A549 (cell line): ENCODE measurements at regions not wholly inside any gene's neighbourhood (a gene's known extent, or its start where the extent isn't known, plus 50 kb on each side); places are given as distances from the start of the nearest gene placed in this dataset.

Experiments
- ATAC-seq, 2 experiments: fragments of 200-7000 bp in 1 of 2; fragments of >200 bp in 1 of 2; cut with Nextera tagmentation in 1 of 2; cut with Tn5 transposase in 1 of 2; 3 replicates each; pipeline versions ENCODE4 v1.8.0 to v1.9.1; 2018 to 2020; ENCODE audit warnings: mild to moderate bottlenecking in 1 of 2, moderate library complexity in 1 of 2
- CTCF ChIA-PET: fragments of 300-600 bp; sonication (Branson Sonifier 250); formaldehyde crosslinking; extraction: SDS; loops from one replicate; lab custom pipeline; 2021; ENCODE audit warnings: antibody characterized with exemption, inconsistent platforms; lab: Yijun Ruan, JAX
- POLR2A ChIA-PET: fragments of 350-600 bp; formaldehyde crosslinking; extraction: SDS; loops from one replicate; lab custom pipeline; 2021; ENCODE audit warnings: antibody characterized with exemption, inconsistent platforms; lab: Yijun Ruan, JAX
- DNase-seq, 2 experiments: peaks; one replicate each; pipeline versions ENCODE4 v3.0.0 to v3.0.0-alpha.2; 2011 to 2016; ENCODE audit warnings: low read depth in 1 of 2, low spot score in 1 of 2
- FAIRE-seq: peaks from 2 replicates; lab custom pipeline; 2011; peaks lifted over from hg19 to GRCh38; lab: Jason Lieb, UNC
- H3K27ac ChIP-seq, 2 experiments: fragments of >200 bp; sonication (Bioruptor Twin); formaldehyde crosslinking; 3 replicates each; pipeline ENCODE4 v1.5.1; 2016 to 2017
- H3K4me1 ChIP-seq: fragments of >200 bp; sonication (Bioruptor Twin); formaldehyde crosslinking; 3 replicates; pipeline ENCODE4 v1.6.1; 2016
- H3K4me2 ChIP-seq: fragments of >200 bp; sonication (Bioruptor Twin); formaldehyde crosslinking; 3 replicates; pipeline ENCODE4 v1.6.1; 2016
- H3K4me3 ChIP-seq: fragments of >200 bp; sonication (Bioruptor Twin); formaldehyde crosslinking; 3 replicates; pipeline ENCODE4 v1.5.1; 2016
- H3K9me3 ChIP-seq: fragments of >200 bp; sonication (Bioruptor Twin); formaldehyde crosslinking; 3 replicates; pipeline ENCODE4 v1.6.1; 2016
- ATOH8 ChIP-seq: fragments of 250-450 bp; sonication (Bioruptor Pico); IDR thresholded peaks from 2 replicates; pipeline ENCODE4 v1.5.0; 2020; ENCODE audit warnings: low read depth, mild to moderate bottlenecking, moderate library complexity
- BHLHE40 ChIP-seq: IDR thresholded peaks from 2 replicates; pipeline ENCODE4 v1.6.1; 2012; ENCODE audit warnings: low read depth, low read length, inconsistent platforms
- CHD4 ChIP-seq: fragments of 200-600 bp; sonication (generic); IDR thresholded peaks from 2 replicates; pipeline ENCODE4 v1.6.1; 2016; ENCODE audit warnings: antibody characterized with exemption, mild to moderate bottlenecking, borderline replicate concordance
- EHMT2 ChIP-seq: fragments of 200-600 bp; sonication (generic); IDR thresholded peaks from 2 replicates; pipeline ENCODE4 v1.6.1; 2016; ENCODE audit warnings: antibody characterized with exemption, low read depth, mild to moderate bottlenecking, moderate library complexity
- ESRRA ChIP-seq: fragments of 150-350 bp; IDR thresholded peaks from 2 replicates; pipeline ENCODE4 v1.6.1; 2014; ENCODE audit warnings: mild to moderate bottlenecking, low read length, borderline replicate concordance
- FOSL2 ChIP-seq, 2 experiments: fragments of 450-650 bp in 1 of 2; fragments of >200 bp in 1 of 2; sonication (Bioruptor Twin) in 1 of 2; formaldehyde crosslinking; IDR thresholded peaks; 2 replicates each; pipeline versions ENCODE4 v1.5.0 to v1.6.1; 2016 to 2020; ENCODE audit warnings: mild to moderate bottlenecking in 1 of 2, moderate library complexity in 1 of 2
- GATA3 ChIP-seq: IDR thresholded peaks from 2 replicates; pipeline ENCODE4 v1.6.1; 2012; ENCODE audit warnings: borderline replicate concordance
- HDAC2 ChIP-seq: fragments of 200-600 bp; sonication (generic); IDR thresholded peaks from 2 replicates; pipeline ENCODE4 v1.6.1; 2016
- HEYL ChIP-seq: fragments of 250-450 bp; sonication (Bioruptor Pico); IDR thresholded peaks from 2 replicates; pipeline ENCODE4 v1.8.0; 2021; ENCODE audit warnings: mild to moderate bottlenecking, moderate library complexity
- HOXA7 ChIP-seq: fragments of 250-450 bp; sonication (Bioruptor Pico); IDR thresholded peaks from 2 replicates; pipeline ENCODE4 v1.5.0; 2020; ENCODE audit warnings: mild to moderate bottlenecking, moderate library complexity
- HOXB13 ChIP-seq: fragments of 250-450 bp; sonication (Bioruptor Pico); IDR thresholded peaks from 2 replicates; pipeline ENCODE4 v1.5.0; 2020; ENCODE audit warnings: low read depth, mild to moderate bottlenecking, moderate library complexity
- JUNB ChIP-seq: fragments of >200 bp; sonication (Bioruptor Twin); formaldehyde crosslinking; IDR thresholded peaks from 2 replicates; pipeline ENCODE4 v1.6.1; 2016
- MAX ChIP-seq: IDR thresholded peaks from 2 replicates; pipeline ENCODE4 v1.6.1; 2012
- MYC ChIP-seq: IDR thresholded peaks from 2 replicates; pipeline ENCODE4 v1.6.1; 2012; ENCODE audit warnings: mild to moderate bottlenecking, inconsistent platforms, low read length, improper control_type of control experiment, borderline replicate concordance
- NPAS2 ChIP-seq: fragments of 250-450 bp; sonication (Bioruptor Pico); IDR thresholded peaks from 2 replicates; pipeline ENCODE4 v1.8.0; 2022; ENCODE audit warnings: mild to moderate bottlenecking, moderate library complexity, borderline replicate concordance
- NR3C1 ChIP-seq: fragments of >200 bp; sonication (Bioruptor Twin); formaldehyde crosslinking; IDR thresholded peaks from 3 replicates; pipeline ENCODE4 v1.6.1; 2017
- PHF8 ChIP-seq: fragments of 200-600 bp; sonication (generic); IDR thresholded peaks from 2 replicates; pipeline ENCODE4 v1.6.1; 2016; ENCODE audit warnings: low read depth, mild to moderate bottlenecking, antibody characterized with exemption, moderate library complexity, borderline replicate concordance
- POLR2AphosphoS2 ChIP-seq: conservative IDR thresholded peaks from 2 replicates; pipeline ENCODE4 v1.6.1; 2012; ENCODE audit warnings: low read length, improper control_type of control experiment, inconsistent platforms
- SREBF2 ChIP-seq: fragments of 450-650 bp; IDR thresholded peaks from 2 replicates; pipeline ENCODE4 v1.6.1; 2014; ENCODE audit warnings: mild to moderate bottlenecking, moderate library complexity
- TP53 ChIP-seq: fragments of 250-450 bp; sonication (Bioruptor Pico); IDR thresholded peaks from 2 replicates; pipeline ENCODE4 v1.5.0; 2021; ENCODE audit warnings: mild to moderate bottlenecking, moderate library complexity
- ZNF302 ChIP-seq: fragments of 250-450 bp; sonication (Bioruptor Pico); IDR thresholded peaks from 2 replicates; pipeline ENCODE4 v1.9.0; 2021; ENCODE audit warnings: inconsistent platforms, mild to moderate bottlenecking, moderate library complexity
- WGBS: methylation state at CpG from one replicate; pipeline ENCODE4 v1.1.6; 2017; ENCODE audit errors: missing lambda C conversion rate; 5-methylcytosine and 5-hydroxymethylcytosine counted together
- TF ChIP-seq, protein P1 (sequence below): fragments of 250-450 bp; sonication (Bioruptor Pico); IDR thresholded peaks from 2 replicates; pipeline ENCODE4 v1.5.0; 2021; ENCODE audit warnings: mild to moderate bottlenecking, moderate library complexity, borderline replicate concordance
- TF ChIP-seq, protein P2 (sequence below): fragments of 150-350 bp; IDR thresholded peaks from 2 replicates; pipeline ENCODE4 v1.6.1; 2014; ENCODE audit warnings: low read depth, mild to moderate bottlenecking, low read length

DNA sequence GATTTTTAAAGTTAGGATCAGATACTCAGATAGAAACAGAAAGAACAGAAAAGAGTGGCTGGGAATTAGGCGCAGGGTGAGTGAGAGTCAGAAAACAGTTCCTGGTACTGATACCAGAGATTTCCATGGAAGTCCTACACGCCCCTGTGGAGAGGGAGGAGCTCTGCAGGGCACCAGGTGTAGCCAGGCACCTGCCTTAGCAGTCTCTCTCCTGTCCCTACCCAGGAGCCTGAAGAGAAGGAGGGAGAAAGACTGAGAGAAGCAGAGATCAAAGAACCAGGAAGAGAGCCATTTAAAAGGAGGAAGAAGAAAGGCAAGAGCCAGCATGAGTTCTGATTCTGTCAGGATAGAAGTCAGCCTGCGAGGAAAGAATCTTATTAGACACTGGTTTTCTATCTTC lies 65.0 kb downstream of the CBLN1 start:
- no peak overlapping the region for H3K27ac ChIP-seq
- H3K9me3 ChIP-seq, result no peaks in the 10 kb centered on the region
- no peaks in the 10 kb centered on the region for H3K4me1 ChIP-seq
- no peak for DNase-seq
- TF ChIP-seq ATOH8 (CRISPR knock-in tag), result no peak
- no peak for TF ChIP-seq MYC
- TF ChIP-seq MAX, result no peak
- TF ChIP-seq HDAC2, result no peak
- TF ChIP-seq BHLHE40, result no peak
- no peak for TF ChIP-seq HOXA7 (CRISPR knock-in tag)
- no peak for TF ChIP-seq NR3C1
- no peak for TF ChIP-seq CHD4
- TF ChIP-seq HOXB13 (CRISPR knock-in tag), result no peak
- TF ChIP-seq FOSL2 (IDR thresholded peaks at IDR 0.05), result no peak
- TF ChIP-seq FOSL2 (CRISPR knock-in tag; IDR thresholded peaks at IDR 0.05), result no peak
- no peak for TF ChIP-seq SREBF2
- TF ChIP-seq ZNF302 (CRISPR knock-in tag), result no peak
- TF ChIP-seq, all 56 proteins: peak for 0
- H3K4me3 ChIP-seq, result no peak overlapping the region
- CTCF ChIA-PET, result no interaction called here
- FAIRE-seq (no peak), ATAC-seq (no peak)
- WGBS, result 7% methylated on average over 3 of the region's 3 CpGs
- H3K4me2 ChIP-seq, result no peak overlapping the region
- POLR2A ChIA-PET, result no interaction called here

GRCh38 chr16:49213594-49213993 lies 68.0 kb downstream of the CBLN1 start:
- Histone ChIP-seq H3K27ac (no peak overlapping the region), H3K9me3 (no peaks in the 10 kb centered on the region), H3K4me2 (no peak overlapping the region), H3K4me3 (no peak overlapping the region), H3K4me1 (no peaks in the 10 kb centered on the region)
- FAIRE-seq (no peak), DNase-seq (no peak), ATAC-seq (no peak)
- POLR2A ChIA-PET, result no interaction called here
- TF ChIP-seq, protein P1, sequence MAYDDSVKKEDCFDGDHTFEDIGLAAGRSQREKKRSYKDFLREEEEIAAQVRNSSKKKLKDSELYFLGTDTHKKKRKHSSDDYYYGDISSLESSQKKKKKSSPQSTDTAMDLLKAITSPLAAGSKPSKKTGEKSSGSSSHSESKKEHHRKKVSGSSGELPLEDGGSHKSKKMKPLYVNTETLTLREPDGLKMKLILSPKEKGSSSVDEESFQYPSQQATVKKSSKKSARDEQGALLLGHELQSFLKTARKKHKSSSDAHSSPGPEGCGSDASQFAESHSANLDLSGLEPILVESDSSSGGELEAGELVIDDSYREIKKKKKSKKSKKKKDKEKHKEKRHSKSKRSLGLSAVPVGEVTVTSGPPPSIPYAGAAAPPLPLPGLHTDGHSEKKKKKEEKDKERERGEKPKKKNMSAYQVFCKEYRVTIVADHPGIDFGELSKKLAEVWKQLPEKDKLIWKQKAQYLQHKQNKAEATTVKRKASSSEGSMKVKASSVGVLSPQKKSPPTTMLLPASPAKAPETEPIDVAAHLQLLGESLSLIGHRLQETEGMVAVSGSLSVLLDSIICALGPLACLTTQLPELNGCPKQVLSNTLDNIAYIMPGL (CRISPR knock-in tag), result no peak
- no peak for TF ChIP-seq HEYL (CRISPR knock-in tag)
- TF ChIP-seq PHF8, result no peak
- TF ChIP-seq JUNB, result no peak
- TF ChIP-seq TP53 (CRISPR knock-in tag), result no peak
- no peak for TF ChIP-seq MAX
- no peak for TF ChIP-seq ESRRA
- TF ChIP-seq FOSL2 (IDR thresholded peaks at IDR 0.05), result no peak
- TF ChIP-seq FOSL2 (CRISPR knock-in tag; IDR thresholded peaks at IDR 0.05), result no peak
- TF ChIP-seq NPAS2 (CRISPR knock-in tag), result no peak
- no peak for TF ChIP-seq HOXA7 (CRISPR knock-in tag)
- TF ChIP-seq CHD4, result no peak
- TF ChIP-seq EHMT2, result no peak
- TF ChIP-seq POLR2AphosphoS2, result no peak
- TF ChIP-seq, protein P2, sequence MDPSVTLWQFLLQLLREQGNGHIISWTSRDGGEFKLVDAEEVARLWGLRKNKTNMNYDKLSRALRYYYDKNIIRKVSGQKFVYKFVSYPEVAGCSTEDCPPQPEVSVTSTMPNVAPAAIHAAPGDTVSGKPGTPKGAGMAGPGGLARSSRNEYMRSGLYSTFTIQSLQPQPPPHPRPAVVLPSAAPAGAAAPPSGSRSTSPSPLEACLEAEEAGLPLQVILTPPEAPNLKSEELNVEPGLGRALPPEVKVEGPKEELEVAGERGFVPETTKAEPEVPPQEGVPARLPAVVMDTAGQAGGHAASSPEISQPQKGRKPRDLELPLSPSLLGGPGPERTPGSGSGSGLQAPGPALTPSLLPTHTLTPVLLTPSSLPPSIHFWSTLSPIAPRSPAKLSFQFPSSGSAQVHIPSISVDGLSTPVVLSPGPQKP, result no peak
- no peak for TF ChIP-seq GATA3
- CTCF ChIA-PET, result no interaction called here
- 18% methylated on average over 5 of the region's 5 CpGs for WGBS
